Amygdala (tissue), 56 donors: ENCODE measurements at regions not wholly inside any gene's neighbourhood (a gene's known extent, or its start where the extent isn't known, plus 50 kb on each side); places are given as distances from the start of the nearest gene placed in this dataset.
"Not testable (repeated sequence)": the region's sequence is repeated elsewhere in the genome, so short reads cannot be mapped to it uniquely, and the experiment has no call there.

Experiments
- DNase-seq, 56 donors: peaks; one replicate each; lab custom pipeline; 2025; lab: John Stamatoyannopoulos, UW

DNA sequence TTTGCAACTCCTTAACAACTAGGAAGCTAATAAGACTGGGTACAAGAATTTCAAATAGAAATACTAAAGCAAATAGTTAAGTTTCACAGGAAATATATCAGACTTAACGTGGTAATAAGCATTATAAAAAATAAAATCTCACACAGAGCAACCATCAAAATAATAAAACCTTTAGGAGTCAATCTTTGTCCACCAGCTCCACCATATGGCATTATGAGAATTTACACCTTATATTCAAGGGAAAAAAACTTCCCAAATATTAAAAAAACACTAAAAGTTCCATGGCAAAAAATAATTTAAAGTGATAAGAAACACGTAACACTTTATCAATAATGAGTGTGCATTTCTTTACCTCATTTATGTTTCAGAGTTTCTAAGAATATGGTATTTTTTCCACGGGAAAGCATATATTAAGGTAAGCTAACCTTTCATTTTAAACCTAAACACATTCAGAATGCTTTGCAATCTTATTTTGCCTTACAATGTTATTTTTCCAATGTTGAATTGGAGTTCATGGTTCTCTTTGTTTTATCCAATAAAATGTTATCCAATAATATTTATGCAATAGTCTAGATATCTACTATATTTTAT is 423.2 kb upstream of the SGCG start:
- DNase-seq = no peak

DNA sequence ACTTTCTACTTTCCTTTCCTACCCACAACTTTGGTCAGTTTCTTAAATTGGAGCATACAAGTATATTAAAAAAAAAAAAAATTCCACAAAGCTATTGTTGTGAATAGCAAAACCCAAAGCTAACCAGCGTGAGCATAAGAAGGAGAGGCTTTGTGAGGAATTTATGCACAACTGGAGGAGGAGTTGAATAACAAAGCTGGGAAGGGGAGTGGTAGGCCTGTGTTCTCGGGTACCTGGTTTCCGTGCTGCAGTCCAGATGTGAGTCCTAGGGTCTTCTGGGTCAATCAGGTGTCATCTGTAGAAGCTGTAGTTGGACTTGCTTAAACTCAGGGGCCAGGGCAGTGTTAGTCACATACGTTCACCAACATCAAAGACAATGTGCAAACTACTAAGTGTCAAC is 422.5 kb upstream of the SGCG start:
- no peak for DNase-seq

DNA sequence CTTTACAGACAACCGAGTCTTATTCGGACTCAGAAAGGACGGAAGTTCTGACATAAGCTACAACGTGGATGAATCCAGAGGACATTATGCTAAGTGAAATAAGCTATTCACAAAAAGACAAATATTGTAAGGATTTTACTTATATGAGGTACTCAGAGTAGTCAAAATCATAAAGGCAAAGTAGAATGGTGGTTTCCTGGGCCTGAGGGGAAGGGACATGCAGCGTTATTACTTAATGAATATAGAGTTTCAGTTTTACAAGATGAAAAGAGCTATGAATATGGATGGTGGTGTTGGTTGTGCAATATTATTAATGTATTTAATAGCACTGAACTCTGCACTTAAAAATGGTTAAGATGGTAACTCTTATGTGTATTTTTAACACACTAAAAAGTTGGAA is 419.1 kb upstream of the SGCG start:
- DNase-seq = no peak

DNA sequence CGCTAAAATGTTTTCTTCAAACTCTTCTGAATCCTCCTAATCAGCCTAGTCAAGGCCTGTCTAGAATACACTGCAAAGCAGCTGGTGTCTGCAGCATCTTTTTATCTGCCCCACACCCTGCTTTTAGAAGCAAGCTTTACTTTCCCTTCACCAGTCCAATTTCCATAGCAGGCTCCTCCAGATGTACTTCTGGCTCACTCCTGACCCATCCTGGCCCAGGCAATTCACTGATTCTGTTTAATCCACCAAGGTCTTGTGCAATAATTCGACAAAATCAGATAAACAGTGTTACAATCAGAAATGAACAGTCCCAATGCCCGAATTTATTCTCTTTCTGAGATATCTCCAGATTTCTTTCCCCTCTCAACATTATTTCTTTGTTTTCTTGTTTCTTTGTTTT is 415.2 kb upstream of the SGCG start:
- no peak for DNase-seq

DNA sequence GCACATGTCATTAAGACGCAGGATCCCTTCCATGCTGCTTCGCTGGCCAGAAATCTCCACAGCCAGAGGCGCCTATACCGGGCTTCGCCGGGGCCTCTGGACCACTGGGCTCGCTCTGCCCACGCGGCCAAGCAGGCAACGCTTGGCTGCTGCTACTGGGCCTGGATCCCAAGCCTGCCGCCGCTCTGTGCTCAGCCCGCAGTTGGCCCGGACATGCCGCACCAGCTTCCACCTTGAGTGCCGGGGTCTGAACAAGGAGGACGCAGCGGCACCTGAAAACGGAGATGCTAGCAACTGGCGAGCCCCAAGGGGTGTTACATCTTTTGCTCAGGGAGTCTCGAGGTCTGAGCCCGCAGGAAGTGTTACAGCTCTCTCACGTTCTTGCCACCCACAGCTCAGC is 409.9 kb upstream of the SGCG start:
- DNase-seq = no peak

DNA sequence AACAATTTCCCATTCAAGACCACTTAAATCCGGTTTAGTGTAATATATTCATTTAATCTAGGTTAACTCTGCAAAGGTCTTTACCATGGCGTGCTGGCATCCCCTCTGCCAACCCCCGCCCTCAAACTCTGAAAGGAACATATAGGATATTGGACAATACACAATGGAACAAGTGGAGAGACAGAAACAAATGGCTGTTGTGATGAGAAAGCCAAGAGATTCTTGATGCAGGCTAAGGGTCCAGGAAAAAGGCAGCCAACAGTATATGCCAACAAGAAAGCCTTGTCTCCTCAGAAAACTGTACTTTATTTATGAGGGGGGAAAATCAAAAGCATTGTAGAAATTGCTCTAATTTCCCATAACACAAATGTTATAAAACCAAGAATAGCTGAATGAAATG is 407.3 kb upstream of the SGCG start:
- no peak for DNase-seq

DNA sequence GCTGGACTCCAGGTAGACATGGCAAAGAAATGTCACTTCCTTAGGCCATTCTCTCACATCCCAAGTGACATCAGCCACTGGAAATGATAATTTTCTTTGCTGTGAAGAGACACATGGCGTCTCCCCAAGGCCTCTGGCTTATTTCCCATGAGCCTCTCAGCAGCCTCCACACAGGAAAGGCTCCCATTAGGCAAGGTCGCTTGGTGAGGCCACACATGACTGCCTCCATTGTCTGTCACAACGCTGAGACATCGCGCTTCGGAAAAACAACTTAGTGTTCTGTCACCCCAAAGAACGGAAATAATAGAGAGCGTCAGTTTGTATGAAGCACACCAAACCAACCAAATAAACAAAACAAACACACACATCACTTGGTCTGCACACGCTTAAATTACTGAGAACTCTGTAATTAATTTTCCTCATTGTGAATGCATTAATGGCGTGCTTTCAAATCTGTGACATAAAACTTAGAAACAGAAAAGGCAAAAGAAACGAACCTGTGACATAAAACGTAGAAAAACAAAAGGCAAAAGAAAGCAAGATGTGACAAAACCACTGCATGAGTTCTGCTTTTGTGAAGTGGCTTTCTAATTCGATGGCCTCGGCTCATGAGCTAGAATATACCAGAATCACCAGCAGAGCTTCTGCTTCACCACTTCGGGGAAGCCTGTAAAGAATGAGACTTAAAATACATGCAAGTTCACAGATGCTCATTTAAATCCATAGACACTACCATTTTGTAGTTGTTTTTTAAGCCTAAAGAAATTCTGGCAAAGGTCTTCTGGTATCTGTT is 404.2 kb upstream of the SGCG start:
- DNase-seq = peak in 2 of 56 donors; percentile 30 to 40

DNA sequence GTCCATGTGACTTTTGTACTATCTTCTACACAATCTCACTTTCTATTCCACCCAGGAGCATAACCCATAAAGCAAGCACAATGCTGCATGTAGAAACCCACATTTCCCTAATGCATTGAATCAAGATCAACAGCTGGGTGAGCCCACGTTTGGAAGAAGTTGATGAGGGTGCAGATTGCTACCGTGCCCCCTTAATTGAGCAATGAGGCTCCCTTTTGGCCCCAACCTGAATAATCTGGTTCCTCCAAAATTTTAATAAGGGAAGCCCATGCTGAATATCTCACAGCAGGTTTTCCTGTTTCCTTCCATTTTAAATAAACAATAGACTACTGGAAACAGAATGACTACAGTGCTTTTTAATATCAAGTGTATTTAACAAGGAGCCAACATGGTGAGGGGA is 403.6 kb upstream of the SGCG start:
- DNase-seq = no peak

DNA sequence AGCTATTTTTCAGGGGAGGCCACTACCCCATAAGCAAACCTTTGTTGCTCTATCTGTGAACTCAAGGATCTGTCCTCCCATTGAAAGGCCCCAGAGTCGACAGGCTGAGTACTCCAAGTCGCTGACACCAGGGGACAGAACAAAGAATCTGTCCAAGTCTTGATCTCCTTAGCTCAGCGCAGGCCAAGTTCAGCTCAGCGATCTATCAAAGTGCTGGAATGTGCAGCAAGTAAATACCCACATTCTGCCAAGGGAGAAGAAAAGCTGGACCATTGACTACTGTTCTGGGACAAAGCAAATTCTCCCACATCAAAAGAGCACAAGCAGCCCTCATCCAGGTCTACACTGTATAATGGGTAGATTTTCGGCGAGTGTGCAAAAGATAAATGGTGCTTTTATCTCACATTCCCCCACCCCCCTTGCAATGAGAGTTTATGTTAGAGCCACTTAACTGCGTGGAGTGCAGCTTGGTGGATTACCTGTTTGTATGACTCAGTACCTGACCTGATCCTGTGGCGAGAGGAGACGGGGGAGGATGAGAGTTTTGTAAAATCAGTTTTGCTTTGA is 391.7 kb upstream of the SGCG start:
- DNase-seq = no peak

DNA sequence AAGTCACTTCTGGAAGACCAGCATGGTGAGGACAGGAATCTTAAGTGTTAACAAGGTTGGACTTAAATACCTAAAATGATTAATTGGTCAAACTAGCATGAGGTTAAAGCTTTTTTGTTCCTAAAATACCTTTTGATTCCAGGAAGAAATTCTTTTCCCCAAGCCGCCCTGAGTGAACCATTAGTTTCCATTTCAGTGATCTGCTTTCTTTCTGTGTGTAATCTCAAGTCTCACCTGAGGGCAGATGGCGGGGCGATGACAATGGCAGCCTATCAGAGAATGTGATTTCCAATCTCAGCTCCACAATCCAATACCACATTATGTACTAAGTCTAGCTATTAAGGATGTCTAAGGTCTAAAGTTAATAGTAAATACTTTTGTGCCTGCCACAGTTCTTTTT is 390.9 kb upstream of the SGCG start:
- no peak for DNase-seq

DNA sequence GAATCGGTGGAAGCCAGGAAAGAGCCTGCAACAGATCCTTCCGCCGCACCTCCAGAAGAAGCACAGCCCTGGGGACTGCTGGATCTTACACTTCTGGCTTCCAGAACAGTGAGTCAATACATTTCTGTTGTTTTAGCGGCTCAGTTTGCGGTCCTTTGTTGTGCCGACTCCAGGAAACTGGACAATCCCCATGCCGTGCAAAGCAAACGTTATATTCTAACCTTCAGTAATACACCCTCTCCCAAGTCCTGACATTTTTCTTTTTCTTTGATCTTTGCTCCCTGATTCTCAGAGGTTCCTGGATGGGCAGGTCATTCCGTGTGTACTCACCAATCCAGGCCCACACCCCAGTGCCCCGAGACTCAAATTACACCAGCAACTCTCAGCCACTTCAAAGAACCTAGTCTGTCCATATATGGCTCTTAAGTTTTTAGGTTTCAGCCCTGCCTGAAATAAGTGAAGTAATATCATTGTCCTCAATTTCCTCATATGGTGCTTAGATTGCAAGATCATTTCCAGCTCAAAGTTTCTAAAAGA is 387.1 kb upstream of the SGCG start:
- no peak for DNase-seq

DNA sequence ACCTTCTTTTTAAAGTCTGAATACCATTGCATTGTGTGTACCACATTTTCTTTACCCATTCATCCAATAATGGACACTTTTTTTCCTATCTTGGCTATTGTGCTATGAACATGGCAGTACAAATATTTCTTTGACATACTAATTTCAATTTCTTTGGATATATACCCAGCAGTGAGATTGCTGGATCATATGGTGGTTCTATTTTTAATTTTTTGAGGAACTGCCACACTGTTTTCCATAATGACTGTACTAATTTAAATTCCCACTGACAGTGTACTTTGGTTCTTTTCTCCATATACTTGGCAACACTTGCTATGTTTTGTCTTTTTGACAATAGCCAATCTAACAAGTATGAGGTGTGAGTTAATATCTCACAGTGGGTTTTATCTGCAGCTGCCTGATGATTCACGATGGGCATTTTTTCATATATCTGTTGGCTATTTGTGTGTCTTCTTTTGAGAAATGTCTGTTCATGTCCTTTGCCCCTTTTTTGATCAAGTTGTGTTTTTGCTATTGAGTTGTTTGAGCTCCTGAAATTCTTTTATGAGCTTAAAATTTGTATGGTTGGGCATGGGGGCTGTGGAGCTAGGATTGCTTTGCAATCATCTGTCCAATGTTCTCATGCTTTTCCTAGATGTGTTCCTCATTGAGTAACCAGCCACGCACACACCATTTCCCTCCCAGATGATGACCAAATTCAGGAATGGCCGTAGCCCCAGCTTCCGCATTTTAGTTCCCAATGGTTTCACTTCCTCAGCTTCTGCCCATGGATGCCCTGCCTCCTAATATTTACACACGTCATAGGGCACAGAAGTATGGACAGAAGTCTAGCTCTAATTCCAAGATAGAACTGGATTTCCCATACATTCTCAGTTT is 380.0 kb upstream of the SGCG start:
- DNase-seq = peak in 23 of 56 donors; percentile 1 to 69 (median 8)

DNA sequence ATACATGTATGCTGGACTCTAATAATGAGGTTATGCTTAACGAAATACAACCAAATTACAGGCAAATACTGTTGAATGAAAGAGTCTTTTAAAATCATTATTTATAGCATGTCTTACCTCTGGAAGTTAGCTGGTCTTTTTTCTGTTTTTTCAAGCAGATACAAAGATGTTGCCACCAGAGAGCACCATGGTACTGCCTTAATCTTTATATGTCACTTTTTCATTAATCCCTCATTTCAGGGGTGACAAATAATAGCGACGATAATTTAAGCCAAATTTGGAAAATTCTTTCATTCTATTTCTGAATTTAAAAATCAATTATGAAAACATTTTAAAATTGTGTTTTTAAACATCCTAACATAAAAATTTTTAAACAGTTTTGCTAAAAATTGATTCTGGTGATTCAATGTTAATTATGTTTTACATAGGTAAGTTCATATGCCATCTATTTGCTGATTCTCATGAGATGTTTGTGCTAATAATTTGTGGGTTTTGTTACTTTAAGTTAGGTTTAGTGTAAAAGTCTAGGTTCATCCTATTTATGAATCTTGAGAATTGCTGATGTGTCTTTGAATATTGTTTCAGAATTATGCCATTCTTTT is 379.3 kb upstream of the SGCG start:
- DNase-seq = peak in 1 of 56 donors; percentile 10

DNA sequence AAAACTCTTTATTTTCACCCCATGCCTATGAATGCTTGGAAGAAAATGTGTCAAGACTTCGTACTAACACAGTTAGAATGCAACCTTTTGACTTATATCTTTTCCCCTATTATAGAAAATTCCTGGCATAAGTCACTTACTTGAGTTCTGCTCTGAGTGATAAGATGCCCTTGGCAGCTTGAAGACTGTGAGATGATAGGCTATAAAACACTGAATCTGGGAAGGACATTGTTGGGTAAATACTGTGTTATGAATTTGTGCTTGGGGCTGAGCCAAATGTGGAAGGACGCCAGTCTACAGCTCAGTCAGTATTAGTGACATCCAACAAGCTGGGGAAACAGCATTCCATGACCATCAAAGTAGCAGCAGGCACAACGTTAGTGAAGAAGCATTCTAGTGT is 368.0 kb upstream of the SGCG start:
- no peak for DNase-seq

DNA sequence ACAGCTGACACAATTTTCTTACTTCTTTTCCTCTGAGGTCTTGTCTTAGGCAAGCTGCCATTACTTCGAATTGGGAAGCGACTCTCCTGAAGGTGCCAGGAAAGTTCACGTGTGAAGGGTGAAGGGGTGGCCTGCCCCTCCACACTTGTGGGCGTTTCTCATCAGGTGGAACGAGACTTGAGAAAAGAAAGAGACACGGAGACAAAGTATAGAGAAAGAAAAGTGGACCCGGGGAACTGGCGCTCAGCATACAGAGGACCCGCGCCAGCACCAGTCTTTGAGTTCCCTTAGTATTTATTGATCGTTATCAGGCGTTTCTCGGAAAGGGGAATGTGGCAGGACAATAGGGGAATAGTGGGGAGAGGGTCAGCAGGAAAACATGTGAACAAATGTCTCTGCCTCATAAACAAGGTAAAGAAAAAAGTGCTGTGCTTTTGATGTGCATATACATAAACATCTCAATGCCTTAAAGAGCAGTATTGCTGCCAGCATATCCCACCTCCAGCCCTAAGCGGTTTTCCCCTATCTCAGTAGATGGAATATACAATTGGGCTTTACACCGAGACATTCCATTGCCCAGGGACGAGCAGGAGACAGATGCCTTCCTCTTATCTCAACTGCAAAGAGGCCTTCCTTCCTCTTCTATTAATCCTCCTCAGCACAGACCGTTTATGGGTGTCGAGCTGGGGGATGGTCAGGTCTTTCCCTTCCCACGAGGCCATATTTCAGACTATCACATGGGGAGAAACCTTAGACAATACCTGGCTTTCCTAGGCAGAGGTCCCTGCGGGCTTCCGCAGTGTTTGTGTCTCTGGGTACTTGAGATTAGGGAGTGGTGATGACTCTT is 367.0 kb upstream of the SGCG start:
- DNase-seq = not testable (repeated sequence)

DNA sequence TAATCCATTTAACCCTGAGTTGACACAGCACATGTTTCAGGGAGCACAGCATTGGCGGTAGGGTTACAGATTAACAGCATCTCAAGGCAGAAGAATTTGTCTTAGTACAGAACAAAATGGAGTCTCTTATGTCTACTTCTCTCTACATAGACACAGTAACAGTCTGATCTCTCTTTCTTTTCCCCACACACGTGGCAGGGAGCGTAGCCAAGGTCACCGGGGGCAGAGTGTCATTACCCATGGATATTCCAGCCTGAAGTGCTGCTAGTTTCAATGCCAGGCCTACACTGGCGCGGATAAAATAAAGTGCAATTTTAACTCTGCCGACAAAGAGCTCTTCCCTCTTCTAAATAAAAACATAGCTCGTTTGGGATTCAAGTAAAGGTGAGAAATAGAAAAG is 366.3 kb upstream of the SGCG start:
- not testable (repeated sequence) for DNase-seq

DNA sequence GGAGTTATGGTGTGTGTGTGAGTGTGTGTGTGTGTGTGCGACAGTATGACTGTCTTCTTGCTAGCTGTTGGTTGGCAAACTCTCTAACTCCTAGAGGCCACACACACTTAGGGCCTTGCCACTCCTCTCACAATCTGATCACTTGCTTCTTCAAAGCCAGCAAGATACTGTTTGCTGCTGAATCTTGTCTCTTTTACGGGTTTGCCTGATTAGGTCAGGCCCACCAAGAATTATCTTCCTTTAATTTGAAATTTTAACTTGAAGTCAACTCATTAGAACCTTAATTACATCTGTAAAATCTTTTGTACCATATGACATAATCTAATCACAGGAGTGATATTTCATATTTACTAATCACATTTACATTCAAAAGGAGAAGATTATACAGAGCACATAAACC is 359.2 kb upstream of the SGCG start:
- DNase-seq = no peak

DNA sequence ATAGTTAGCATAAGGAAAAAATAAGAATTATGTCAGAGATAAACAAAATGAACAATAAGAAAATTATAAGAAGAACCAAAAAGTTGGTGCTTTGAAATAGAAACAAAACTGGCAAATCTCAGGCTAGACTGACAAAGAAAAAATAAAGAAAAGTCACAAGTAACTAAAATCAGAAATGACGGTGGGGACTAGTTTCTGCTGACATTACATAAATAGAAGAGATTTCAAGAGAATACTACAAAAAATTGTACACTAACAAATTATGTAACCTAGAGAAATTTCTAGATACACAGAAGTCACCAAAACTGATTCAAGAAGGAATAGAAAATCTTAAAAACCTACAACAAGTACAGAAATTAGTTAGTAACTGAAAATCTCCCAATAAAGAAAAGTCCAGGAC is 355.6 kb upstream of the SGCG start:
- no peak for DNase-seq

DNA sequence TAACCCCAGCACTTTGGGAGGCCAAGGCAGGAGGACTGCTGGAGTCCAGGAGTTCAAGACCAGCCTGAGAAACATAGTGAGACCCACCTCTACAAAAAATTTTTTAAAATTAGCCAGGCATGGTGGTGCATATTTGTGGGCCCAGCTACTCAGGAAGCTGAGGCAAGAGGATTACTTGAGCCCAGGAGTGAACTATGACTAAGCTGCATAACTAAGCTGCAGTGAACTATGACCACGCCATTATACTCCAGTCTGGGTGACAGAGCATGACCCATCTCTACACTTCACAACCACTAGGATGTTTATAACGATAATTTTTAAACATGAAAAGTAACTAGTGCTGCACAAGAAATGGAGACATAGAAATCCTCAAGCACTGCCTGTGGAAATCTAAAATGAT is 352.7 kb upstream of the SGCG start:
- no peak for DNase-seq

DNA sequence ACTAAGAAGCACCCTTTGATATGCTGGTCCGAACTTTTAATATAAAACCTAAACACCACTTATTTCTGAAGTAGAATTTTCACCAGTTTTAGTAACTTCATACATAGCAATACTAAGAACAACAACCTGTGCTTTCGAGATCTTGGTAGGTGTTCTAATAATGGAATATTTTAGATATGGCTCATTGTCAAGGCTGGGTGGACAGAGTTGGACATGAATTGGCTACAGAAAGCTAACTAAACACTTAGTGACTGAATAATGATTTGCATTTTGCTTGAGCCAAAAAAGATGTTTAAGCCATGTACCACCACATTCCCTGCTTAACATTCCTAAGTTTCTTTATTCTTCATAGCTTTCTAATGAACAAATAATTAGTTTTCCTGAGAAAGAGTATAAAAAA is 344.3 kb upstream of the SGCG start:
- no peak for DNase-seq
